Panc1 (cell line): ENCODE measurements at regions not wholly inside any gene's neighbourhood (a gene's known extent, or its start where the extent isn't known, plus 50 kb on each side); places are given as distances from the start of the nearest gene placed in this dataset.
"Not testable (repeated sequence)": the region's sequence is repeated elsewhere in the genome, so short reads cannot be mapped to it uniquely, and the experiment has no call there.

Experiments
- REST ChIP-seq, 2 experiments: IDR thresholded peaks; 2 replicates each; pipeline ENCODE4 v1.6.1; 2011 to 2012; ENCODE audit warnings: low read depth in 2 of 2, control low read depth in 1 of 2, low read length in 1 of 2, mild to moderate bottlenecking in 1 of 2, moderate library complexity in 1 of 2; ENCODE audit not compliant: insufficient read depth in 1 of 2
- SIN3A ChIP-seq: IDR thresholded peaks from 2 replicates; pipeline ENCODE4 v1.6.1; 2012; ENCODE audit warnings: low read depth, mild to moderate bottlenecking, low read length, moderate library complexity, borderline replicate concordance; ENCODE audit not compliant: insufficient read depth
- TF ChIP-seq, protein P1 (sequence below): fragments of 450-650 bp; IDR thresholded peaks from 2 replicates; pipeline ENCODE4 v1.5.1; 2017; ENCODE audit warnings: mild to moderate bottlenecking

- TF ChIP-seq, protein P1, sequence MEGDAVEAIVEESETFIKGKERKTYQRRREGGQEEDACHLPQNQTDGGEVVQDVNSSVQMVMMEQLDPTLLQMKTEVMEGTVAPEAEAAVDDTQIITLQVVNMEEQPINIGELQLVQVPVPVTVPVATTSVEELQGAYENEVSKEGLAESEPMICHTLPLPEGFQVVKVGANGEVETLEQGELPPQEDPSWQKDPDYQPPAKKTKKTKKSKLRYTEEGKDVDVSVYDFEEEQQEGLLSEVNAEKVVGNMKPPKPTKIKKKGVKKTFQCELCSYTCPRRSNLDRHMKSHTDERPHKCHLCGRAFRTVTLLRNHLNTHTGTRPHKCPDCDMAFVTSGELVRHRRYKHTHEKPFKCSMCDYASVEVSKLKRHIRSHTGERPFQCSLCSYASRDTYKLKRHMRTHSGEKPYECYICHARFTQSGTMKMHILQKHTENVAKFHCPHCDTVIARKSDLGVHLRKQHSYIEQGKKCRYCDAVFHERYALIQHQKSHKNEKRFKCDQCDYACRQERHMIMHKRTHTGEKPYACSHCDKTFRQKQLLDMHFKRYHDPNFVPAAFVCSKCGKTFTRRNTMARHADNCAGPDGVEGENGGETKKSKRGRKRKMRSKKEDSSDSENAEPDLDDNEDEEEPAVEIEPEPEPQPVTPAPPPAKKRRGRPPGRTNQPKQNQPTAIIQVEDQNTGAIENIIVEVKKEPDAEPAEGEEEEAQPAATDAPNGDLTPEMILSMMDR: not testable (repeated sequence)
- TF ChIP-seq REST (IDR thresholded peaks at IDR 0.05; ENCODE audit: insufficient read depth in 1 of 2, low read depth in 2 of 2, low read length in 1 of 2); SIN3A: not testable (repeated sequence)
These were observed 295.8 kb downstream of the PTGER3 start for GRCh38 chr1:70751676-70752287.
